ENCODE measurements at regions not wholly inside any gene's neighbourhood (a gene's known extent, or its start where the extent isn't known, plus 50 kb on each side); places are given as distances from the start of the nearest gene placed in this dataset.
"Not testable (repeated sequence)": the region's sequence is repeated elsewhere in the genome, so short reads cannot be mapped to it uniquely, and the experiment has no call there.

GRCh38 chrX:46179748-46180147, 365.5 kb downstream of the ZNF674 start:
- TF ChIP-seq CTCF (IDR thresholded peaks at IDR 0.05; ENCODE audit: control insufficient read depth, insufficient read depth, low read depth, low read length, missing control alignments): no peak
- DNase-seq (ENCODE audit: low read depth): no peak
- H3K4me3 ChIP-seq (ENCODE audit: control insufficient read depth, low read depth, low read length): no peak overlapping the region

GRCh38 chrX:46178763-46179162, 366.5 kb downstream of the ZNF674 start:
- no peak for DNase-seq (ENCODE audit: low read depth)
- no peak overlapping the region for H3K4me3 ChIP-seq (ENCODE audit: control insufficient read depth, low read depth, low read length)
- no peak for TF ChIP-seq CTCF (IDR thresholded peaks at IDR 0.05; ENCODE audit: control insufficient read depth, insufficient read depth, low read depth, low read length, missing control alignments)

GRCh38 chrX:46173159-46173558, 372.1 kb downstream of the ZNF674 start:
- no peak for TF ChIP-seq CTCF (IDR thresholded peaks at IDR 0.05; ENCODE audit: control insufficient read depth, insufficient read depth, low read depth, low read length, missing control alignments)
- no peak overlapping the region for H3K4me3 ChIP-seq (ENCODE audit: control insufficient read depth, low read depth, low read length)
- DNase-seq (ENCODE audit: low read depth): no peak

- DNase-seq (ENCODE audit: low read depth); H3K4me3 ChIP-seq (ENCODE audit: control insufficient read depth, low read depth, low read length): not testable (repeated sequence)
Observed at GRCh38 chrX:46171457-46171856, 373.8 kb downstream of the ZNF674 start.

- no peak overlapping the region for H3K4me3 ChIP-seq (ENCODE audit: control insufficient read depth, low read depth, low read length)
- no peak for DNase-seq (ENCODE audit: low read depth)
- TF ChIP-seq CTCF (IDR thresholded peaks at IDR 0.05; ENCODE audit: control insufficient read depth, insufficient read depth, low read depth, low read length, missing control alignments): no peak
Observed at GRCh38 chrX:46169808-46170207, 375.4 kb downstream of the ZNF674 start.

- no peak for DNase-seq (ENCODE audit: low read depth)
- H3K4me3 ChIP-seq (ENCODE audit: control insufficient read depth, low read depth, low read length): no peak overlapping the region
- no peak for TF ChIP-seq CTCF (IDR thresholded peaks at IDR 0.05; ENCODE audit: control insufficient read depth, insufficient read depth, low read depth, low read length, missing control alignments)
Observed at GRCh38 chrX:46168254-46168653, 377.0 kb downstream of the ZNF674 start.

- no peak for TF ChIP-seq CTCF (IDR thresholded peaks at IDR 0.05; ENCODE audit: control insufficient read depth, insufficient read depth, low read depth, low read length, missing control alignments)
- no peak overlapping the region for H3K4me3 ChIP-seq (ENCODE audit: control insufficient read depth, low read depth, low read length)
- no peak for DNase-seq (ENCODE audit: low read depth)
Observed at GRCh38 chrX:46165866-46166265, 379.4 kb downstream of the ZNF674 start.

All from AG09309 (cell line).